ENCODE measurements at regions not wholly inside any gene's neighbourhood (a gene's known extent, or its start where the extent isn't known, plus 50 kb on each side); places are given as distances from the start of the nearest gene placed in this dataset.

DNA sequence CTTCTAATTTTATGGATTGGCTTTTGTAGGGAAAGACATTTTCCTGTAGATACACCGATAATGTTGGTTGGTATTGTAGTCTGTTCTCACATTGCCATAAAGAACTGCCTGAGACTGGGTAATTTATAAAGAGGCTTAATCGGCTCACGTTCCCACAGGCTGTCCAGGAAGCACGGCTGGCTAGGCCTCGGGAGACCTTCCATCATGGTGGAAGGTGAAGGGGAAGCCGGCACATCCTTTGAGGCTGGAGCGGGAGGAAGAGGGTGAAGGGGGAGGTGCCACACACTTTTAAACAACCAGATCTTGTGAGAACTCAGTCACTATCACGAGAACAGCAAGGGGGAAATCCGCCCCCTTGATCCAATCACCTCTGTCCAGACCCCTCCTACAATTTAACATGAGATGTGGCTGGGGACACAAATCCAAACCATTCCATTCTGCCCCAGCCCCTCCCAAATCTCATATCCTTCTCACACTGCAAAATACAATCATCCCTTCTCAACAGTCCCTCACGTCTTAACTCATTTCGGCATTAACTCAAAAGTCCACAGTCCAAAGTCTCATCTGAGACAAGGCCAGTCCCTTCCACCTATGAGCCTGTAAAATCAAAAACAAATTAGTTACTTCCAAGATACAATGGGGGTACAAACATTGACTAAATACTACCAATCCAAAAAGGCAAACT is 66.7 kb upstream of the EIF5 start:
- TF ChIP-seq, protein P1, sequence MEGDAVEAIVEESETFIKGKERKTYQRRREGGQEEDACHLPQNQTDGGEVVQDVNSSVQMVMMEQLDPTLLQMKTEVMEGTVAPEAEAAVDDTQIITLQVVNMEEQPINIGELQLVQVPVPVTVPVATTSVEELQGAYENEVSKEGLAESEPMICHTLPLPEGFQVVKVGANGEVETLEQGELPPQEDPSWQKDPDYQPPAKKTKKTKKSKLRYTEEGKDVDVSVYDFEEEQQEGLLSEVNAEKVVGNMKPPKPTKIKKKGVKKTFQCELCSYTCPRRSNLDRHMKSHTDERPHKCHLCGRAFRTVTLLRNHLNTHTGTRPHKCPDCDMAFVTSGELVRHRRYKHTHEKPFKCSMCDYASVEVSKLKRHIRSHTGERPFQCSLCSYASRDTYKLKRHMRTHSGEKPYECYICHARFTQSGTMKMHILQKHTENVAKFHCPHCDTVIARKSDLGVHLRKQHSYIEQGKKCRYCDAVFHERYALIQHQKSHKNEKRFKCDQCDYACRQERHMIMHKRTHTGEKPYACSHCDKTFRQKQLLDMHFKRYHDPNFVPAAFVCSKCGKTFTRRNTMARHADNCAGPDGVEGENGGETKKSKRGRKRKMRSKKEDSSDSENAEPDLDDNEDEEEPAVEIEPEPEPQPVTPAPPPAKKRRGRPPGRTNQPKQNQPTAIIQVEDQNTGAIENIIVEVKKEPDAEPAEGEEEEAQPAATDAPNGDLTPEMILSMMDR (IDR thresholded peaks at IDR 0.05 in 4 of 5, conservative IDR thresholded peaks at IDR 0.05 in 1 of 5) = no peak
- TF ChIP-seq POLR2A (IDR thresholded peaks at IDR 0.05) = no peak
